ENCODE measurements at regions not wholly inside any gene's neighbourhood (a gene's known extent, or its start where the extent isn't known, plus 50 kb on each side); places are given as distances from the start of the nearest gene placed in this dataset.

- WGBS (ENCODE audit: extremely low coverage, insufficient coverage, insufficient read length), result no CpG with 5 or more reads among the region's 1 CpG
- H4K12ac ChIP-seq (ENCODE audit: low read depth, low read length), result no peak overlapping the region
- no peaks in the 10 kb centered on the region for H3K79me2 ChIP-seq (ENCODE audit: control insufficient read depth, insufficient read depth, low read length, poor library complexity)
Observed at GRCh38 chr1:58997060-58997411, 213.2 kb upstream of the JUN start.

GRCh38 chr1:58997637-58998036, 213.8 kb upstream of the JUN start:
- no peak overlapping the region for H3K14ac ChIP-seq (ENCODE audit: low read length)
- H3K36me3 ChIP-seq (ENCODE audit: control insufficient read depth in 1 of 2, insufficient read depth in 2 of 2, low read length in 2 of 2), result no peaks in the 10 kb centered on the region
- DNase-seq, result no peak
- H3K4me2 ChIP-seq (ENCODE audit: low read length), result no peak overlapping the region
- no peaks in the 10 kb centered on the region for H3K79me1 ChIP-seq (ENCODE audit: low read length)
- H3K9ac ChIP-seq (ENCODE audit: low read length), result no peak overlapping the region
- no peak overlapping the region for H2BK12ac ChIP-seq (ENCODE audit: low read length)
- H3K27me3 ChIP-seq (ENCODE audit: insufficient read depth, low read length), result no peaks in the 10 kb centered on the region
- H3K4ac ChIP-seq (ENCODE audit: low read depth, low read length), result no peak overlapping the region
- H2BK5ac ChIP-seq (ENCODE audit: low read depth, low read length, poor library complexity), result no peak overlapping the region
- no peak overlapping the region for H4K12ac ChIP-seq (ENCODE audit: low read depth, low read length)
- H2AFZ ChIP-seq (ENCODE audit: insufficient read depth, low read length, poor library complexity), result no peak overlapping the region
- no peak overlapping the region for H2AK5ac ChIP-seq (ENCODE audit: low read length)
- H4K8ac ChIP-seq (ENCODE audit: low read depth, low read length), result no peak overlapping the region
- peaks cover 2% of the 10 kb centered on the region for H3K9me3 ChIP-seq (ENCODE audit: insufficient read depth, low read depth, low read length)
- H3K79me2 ChIP-seq (ENCODE audit: control insufficient read depth, insufficient read depth, low read length, poor library complexity), result no peaks in the 10 kb centered on the region
- H3K18ac ChIP-seq (ENCODE audit: low read length), result no peak overlapping the region
- no CpG with 5 or more reads among the region's 1 CpG for WGBS (ENCODE audit: extremely low coverage, insufficient coverage, insufficient read length)
- H3K4me1 ChIP-seq (ENCODE audit: control insufficient read depth in 1 of 2, insufficient read depth in 2 of 2, low read length in 2 of 2), result no peaks in the 10 kb centered on the region
- H2BK120ac ChIP-seq (ENCODE audit: insufficient read depth, low read length, poor library complexity), result no peak overlapping the region
- no peak overlapping the region for H4K91ac ChIP-seq (ENCODE audit: low read depth, low read length)
- H3K23ac ChIP-seq (ENCODE audit: low read length), result no peak overlapping the region
- no peak overlapping the region for H3K4me3 ChIP-seq (ENCODE audit: low read depth, low read length)
- no peak overlapping the region for H3K27ac ChIP-seq (ENCODE audit: low read depth, low read length)

More at GRCh38 chr1:58997060-58997411, 213.2 kb upstream of the JUN start:
- no peak overlapping the region for H3K23ac ChIP-seq (ENCODE audit: low read length)
- H3K79me1 ChIP-seq (ENCODE audit: low read length), result no peaks in the 10 kb centered on the region
- no peak overlapping the region for H2AFZ ChIP-seq (ENCODE audit: insufficient read depth, low read length, poor library complexity)
- H3K4me1 ChIP-seq (ENCODE audit: control insufficient read depth in 1 of 2, insufficient read depth in 2 of 2, low read length in 2 of 2), result no peaks in the 10 kb centered on the region
- no peak for DNase-seq
- H3K4ac ChIP-seq (ENCODE audit: low read depth, low read length), result no peak overlapping the region
- H3K27me3 ChIP-seq (ENCODE audit: insufficient read depth, low read length), result no peaks in the 10 kb centered on the region
- H3K4me3 ChIP-seq (ENCODE audit: low read depth, low read length), result no peak overlapping the region
- H2AK5ac ChIP-seq (ENCODE audit: low read length), result no peak overlapping the region
- H3K9me3 ChIP-seq (ENCODE audit: insufficient read depth, low read depth, low read length), result peaks cover 2% of the 10 kb centered on the region
- no peak overlapping the region for H3K4me2 ChIP-seq (ENCODE audit: low read length)
- H2BK5ac ChIP-seq (ENCODE audit: low read depth, low read length, poor library complexity), result no peak overlapping the region
- no peak overlapping the region for H3K18ac ChIP-seq (ENCODE audit: low read length)
- no peak overlapping the region for H3K14ac ChIP-seq (ENCODE audit: low read length)
- H3K36me3 ChIP-seq (ENCODE audit: control insufficient read depth in 1 of 2, insufficient read depth in 2 of 2, low read length in 2 of 2), result no peaks in the 10 kb centered on the region
- no peak overlapping the region for H4K8ac ChIP-seq (ENCODE audit: low read depth, low read length)
- no peak overlapping the region for H2BK120ac ChIP-seq (ENCODE audit: insufficient read depth, low read length, poor library complexity)
- no peak overlapping the region for H3K27ac ChIP-seq (ENCODE audit: low read depth, low read length)
- H3K9ac ChIP-seq (ENCODE audit: low read length), result no peak overlapping the region
- H2BK12ac ChIP-seq (ENCODE audit: low read length), result no peak overlapping the region
- H4K91ac ChIP-seq (ENCODE audit: low read depth, low read length), result no peak overlapping the region

GRCh38 chr1:58999676-59000075, 215.8 kb upstream of the JUN start:
- Histone ChIP-seq H2BK12ac (ENCODE audit: low read length) (no peak overlapping the region), H3K79me2 (ENCODE audit: control insufficient read depth, insufficient read depth, low read length, poor library complexity) (no peaks in the 10 kb centered on the region), H2AFZ (ENCODE audit: insufficient read depth, low read length, poor library complexity) (no peak overlapping the region), H2AK5ac (ENCODE audit: low read length) (no peak overlapping the region), H3K4me1 (ENCODE audit: control insufficient read depth in 1 of 2, insufficient read depth in 2 of 2, low read length in 2 of 2) (no peaks in the 10 kb centered on the region), H3K4ac (ENCODE audit: low read depth, low read length) (no peak overlapping the region), H3K23ac (ENCODE audit: low read length) (no peak overlapping the region), H3K18ac (ENCODE audit: low read length) (no peak overlapping the region), H3K9me3 (ENCODE audit: insufficient read depth, low read depth, low read length) (peaks cover 2% of the 10 kb centered on the region), H3K9ac (ENCODE audit: low read length) (no peak overlapping the region), H3K27me3 (ENCODE audit: insufficient read depth, low read length) (no peaks in the 10 kb centered on the region), H2BK5ac (ENCODE audit: low read depth, low read length, poor library complexity) (no peak overlapping the region), H3K36me3 (ENCODE audit: control insufficient read depth in 1 of 2, insufficient read depth in 2 of 2, low read length in 2 of 2) (no peaks in the 10 kb centered on the region), H2BK120ac (ENCODE audit: insufficient read depth, low read length, poor library complexity) (no peak overlapping the region), H4K12ac (ENCODE audit: low read depth, low read length) (no peak overlapping the region), H3K27ac (ENCODE audit: low read depth, low read length) (no peak overlapping the region), H3K79me1 (ENCODE audit: low read length) (no peaks in the 10 kb centered on the region), H3K14ac (ENCODE audit: low read length) (no peak overlapping the region), H4K8ac (ENCODE audit: low read depth, low read length) (no peak overlapping the region), H3K4me2 (ENCODE audit: low read length) (no peak overlapping the region), H4K91ac (ENCODE audit: low read depth, low read length) (no peak overlapping the region), H3K4me3 (ENCODE audit: low read depth, low read length) (peak overlapping the region; percentile 6)
- WGBS (ENCODE audit: extremely low coverage, insufficient coverage, insufficient read length), result no CpG with 5 or more reads among the region's 8 CpGs
- DNase-seq, result no peak

GRCh38 chr1:59004755-59005154, 220.9 kb upstream of the JUN start:
- H3K4ac ChIP-seq (ENCODE audit: low read depth, low read length), result no peak overlapping the region
- H3K18ac ChIP-seq (ENCODE audit: low read length), result no peak overlapping the region
- H4K8ac ChIP-seq (ENCODE audit: low read depth, low read length), result no peak overlapping the region
- H2AFZ ChIP-seq (ENCODE audit: insufficient read depth, low read length, poor library complexity), result no peak overlapping the region
- peaks cover 8 to 14% of the 10 kb centered on the region in 2 experiments for H3K4me1 ChIP-seq (ENCODE audit: control insufficient read depth in 1 of 2, insufficient read depth in 2 of 2, low read length in 2 of 2)
- no peak overlapping the region for H4K12ac ChIP-seq (ENCODE audit: low read depth, low read length)
- no peak overlapping the region for H3K9ac ChIP-seq (ENCODE audit: low read length)
- H2AK5ac ChIP-seq (ENCODE audit: low read length), result no peak overlapping the region
- H2BK120ac ChIP-seq (ENCODE audit: insufficient read depth, low read length, poor library complexity), result no peak overlapping the region
- no peaks in the 10 kb centered on the region for H3K9me3 ChIP-seq (ENCODE audit: insufficient read depth, low read depth, low read length)
- no peak overlapping the region for H2BK5ac ChIP-seq (ENCODE audit: low read depth, low read length, poor library complexity)
- H3K36me3 ChIP-seq (ENCODE audit: control insufficient read depth in 1 of 2, insufficient read depth in 2 of 2, low read length in 2 of 2), result no peaks in the 10 kb centered on the region
- no peak for DNase-seq
- H3K23ac ChIP-seq (ENCODE audit: low read length), result no peak overlapping the region
- no peaks in the 10 kb centered on the region for H3K79me2 ChIP-seq (ENCODE audit: control insufficient read depth, insufficient read depth, low read length, poor library complexity)
- no peak overlapping the region for H3K14ac ChIP-seq (ENCODE audit: low read length)
- no peak overlapping the region for H3K27ac ChIP-seq (ENCODE audit: low read depth, low read length)
- H3K27me3 ChIP-seq (ENCODE audit: insufficient read depth, low read length), result no peaks in the 10 kb centered on the region
- H2BK12ac ChIP-seq (ENCODE audit: low read length), result no peak overlapping the region
- no CpG with 5 or more reads among the region's 2 CpGs for WGBS (ENCODE audit: extremely low coverage, insufficient coverage, insufficient read length)
- no peak overlapping the region for H3K4me2 ChIP-seq (ENCODE audit: low read length)
- no peak overlapping the region for H3K4me3 ChIP-seq (ENCODE audit: low read depth, low read length)
- no peak overlapping the region for H4K91ac ChIP-seq (ENCODE audit: low read depth, low read length)
- peaks cover 8% of the 10 kb centered on the region for H3K79me1 ChIP-seq (ENCODE audit: low read length)

Measured in trophoblast cell (in vitro differentiated cells and primary cell).